ENCODE measurements at regions not wholly inside any gene's neighbourhood (a gene's known extent, or its start where the extent isn't known, plus 50 kb on each side); places are given as distances from the start of the nearest gene placed in this dataset.

- Mint-ChIP-seq H3K9me3 (ENCODE audit: unreplicated experiment) (no peaks in the 10 kb centered on the region), H3K27me3 (ENCODE audit: insufficient read depth, unreplicated experiment) (no peaks in the 10 kb centered on the region), H3K4me1 (ENCODE audit: low read depth, unreplicated experiment) (peaks cover 21% of the 10 kb centered on the region), H3K4me3 (ENCODE audit: unreplicated experiment) (no peak overlapping the region), H3K27ac (ENCODE audit: unreplicated experiment) (no peak overlapping the region), H3K36me3 (ENCODE audit: insufficient read depth, unreplicated experiment) (no peaks in the 10 kb centered on the region)
- ChIA-PET POLR2A (no interaction called here), CTCF (no interaction called here)
- intact Hi-C loops (cut with micrococcal nuclease; ENCODE audit: unreplicated experiment), result no loop called here
- Histone ChIP-seq H3K9me3 (no peaks in the 10 kb centered on the region), H3K27me3 (replicated peaks; ENCODE audit: control insufficient read depth, insufficient read depth, low read length) (no peaks in the 10 kb centered on the region), H3K36me3 (ENCODE audit: control insufficient read depth, insufficient read depth, low read length) (no peaks in the 10 kb centered on the region), H3K4me1 (0 out of 2 replicates have a peak, but pooled peaks cover 7% of the 10 kb centered on the region), H3K4me3 (ENCODE audit: low read depth, low read length) (no peak overlapping the region)
- no TSS peak for BruUV-seq (replicated peaks)
- TF ChIP-seq, protein P1, sequence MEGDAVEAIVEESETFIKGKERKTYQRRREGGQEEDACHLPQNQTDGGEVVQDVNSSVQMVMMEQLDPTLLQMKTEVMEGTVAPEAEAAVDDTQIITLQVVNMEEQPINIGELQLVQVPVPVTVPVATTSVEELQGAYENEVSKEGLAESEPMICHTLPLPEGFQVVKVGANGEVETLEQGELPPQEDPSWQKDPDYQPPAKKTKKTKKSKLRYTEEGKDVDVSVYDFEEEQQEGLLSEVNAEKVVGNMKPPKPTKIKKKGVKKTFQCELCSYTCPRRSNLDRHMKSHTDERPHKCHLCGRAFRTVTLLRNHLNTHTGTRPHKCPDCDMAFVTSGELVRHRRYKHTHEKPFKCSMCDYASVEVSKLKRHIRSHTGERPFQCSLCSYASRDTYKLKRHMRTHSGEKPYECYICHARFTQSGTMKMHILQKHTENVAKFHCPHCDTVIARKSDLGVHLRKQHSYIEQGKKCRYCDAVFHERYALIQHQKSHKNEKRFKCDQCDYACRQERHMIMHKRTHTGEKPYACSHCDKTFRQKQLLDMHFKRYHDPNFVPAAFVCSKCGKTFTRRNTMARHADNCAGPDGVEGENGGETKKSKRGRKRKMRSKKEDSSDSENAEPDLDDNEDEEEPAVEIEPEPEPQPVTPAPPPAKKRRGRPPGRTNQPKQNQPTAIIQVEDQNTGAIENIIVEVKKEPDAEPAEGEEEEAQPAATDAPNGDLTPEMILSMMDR (IDR thresholded peaks at IDR 0.05; ENCODE audit: insufficient read depth in 1 of 2, low read depth in 1 of 2, low read length in 1 of 2, severe bottlenecking in 1 of 2, unreplicated experiment in 1 of 2), result no peak
- no peak for DNase-seq
Observed at GRCh38 chr5:58240322-58240721, 219.6 kb downstream of the PLK2 start.

- no peaks in the 10 kb centered on the region for H3K9me3 ChIP-seq
- Mint-ChIP-seq H3K4me3 (ENCODE audit: unreplicated experiment) (no peak overlapping the region), H3K27ac (ENCODE audit: unreplicated experiment) (no peak overlapping the region), H3K9me3 (ENCODE audit: unreplicated experiment) (no peaks in the 10 kb centered on the region), H3K36me3 (ENCODE audit: insufficient read depth, unreplicated experiment) (no peaks in the 10 kb centered on the region), H3K4me1 (ENCODE audit: low read depth, unreplicated experiment) (peaks cover 18% of the 10 kb centered on the region), H3K27me3 (ENCODE audit: insufficient read depth, unreplicated experiment) (no peaks in the 10 kb centered on the region)
- no peaks in the 10 kb centered on the region for H3K27me3 ChIP-seq (replicated peaks; ENCODE audit: control insufficient read depth, insufficient read depth, low read length)
- POLR2A ChIA-PET, result no interaction called here
- 0 out of 2 replicates have a peak, but pooled peaks cover 7% of the 10 kb centered on the region for H3K4me1 ChIP-seq
- no peak overlapping the region for H3K4me3 ChIP-seq (ENCODE audit: low read depth, low read length)
- CTCF ChIA-PET, result no interaction called here
- intact Hi-C loops (cut with micrococcal nuclease; ENCODE audit: unreplicated experiment), result loop anchor here (10.0 kb wide), 1 partner anchor 225 kb away; the partner anchor contains the start of gene PLK2
- peak in 1 of 2 experiments; percentile 4 for DNase-seq
- no TSS peak for BruUV-seq (replicated peaks)
- no peaks in the 10 kb centered on the region for H3K36me3 ChIP-seq (ENCODE audit: control insufficient read depth, insufficient read depth, low read length)
- TF ChIP-seq, protein P1 (IDR thresholded peaks at IDR 0.05; ENCODE audit: insufficient read depth in 1 of 2, low read depth in 1 of 2, low read length in 1 of 2, severe bottlenecking in 1 of 2, unreplicated experiment in 1 of 2), result no peak
Observed at GRCh38 chr5:58239731-58240130, 220.2 kb downstream of the PLK2 start.

DNA sequence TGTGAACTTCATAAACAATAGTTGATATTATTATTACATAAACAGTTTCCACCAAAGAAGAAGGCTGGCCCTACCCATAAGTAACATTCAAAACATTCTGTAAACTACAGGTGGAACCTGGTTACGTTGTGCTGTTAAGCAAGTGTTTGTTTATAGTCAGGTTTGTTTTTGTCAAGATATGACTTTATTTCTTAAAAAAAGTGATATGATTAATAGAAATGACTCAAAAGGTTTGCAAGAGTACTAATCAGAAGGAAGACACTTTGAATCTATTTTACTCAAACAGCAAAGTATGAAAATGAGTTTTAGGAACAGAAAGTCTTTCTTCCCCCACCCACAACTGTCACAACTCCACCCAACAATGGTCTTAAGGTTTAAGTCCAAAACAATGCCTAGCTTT lies 220.8 kb downstream of the PLK2 start:
- peaks cover 16% of the 10 kb centered on the region for H3K4me1 Mint-ChIP-seq (ENCODE audit: low read depth, unreplicated experiment)
- no peaks in the 10 kb centered on the region for H3K27me3 Mint-ChIP-seq (ENCODE audit: insufficient read depth, unreplicated experiment)
- Histone ChIP-seq H3K36me3 (ENCODE audit: control insufficient read depth, insufficient read depth, low read length) (no peaks in the 10 kb centered on the region), H3K9me3 (no peaks in the 10 kb centered on the region), H3K27me3 (replicated peaks; ENCODE audit: control insufficient read depth, insufficient read depth, low read length) (no peaks in the 10 kb centered on the region), H3K4me1 (0 out of 2 replicates have a peak, but pooled peaks cover 7% of the 10 kb centered on the region), H3K4me3 (ENCODE audit: low read depth, low read length) (no peak overlapping the region)
- ChIA-PET CTCF (no interaction called here), POLR2A (no interaction called here)
- no peak overlapping the region for H3K4me3 Mint-ChIP-seq (ENCODE audit: unreplicated experiment)
- TF ChIP-seq, protein P1 (IDR thresholded peaks at IDR 0.05; ENCODE audit: insufficient read depth in 1 of 2, low read depth in 1 of 2, low read length in 1 of 2, severe bottlenecking in 1 of 2, unreplicated experiment in 1 of 2), result no peak
- no peaks in the 10 kb centered on the region for H3K9me3 Mint-ChIP-seq (ENCODE audit: unreplicated experiment)
- no peak for DNase-seq
- H3K36me3 Mint-ChIP-seq (ENCODE audit: insufficient read depth, unreplicated experiment), result no peaks in the 10 kb centered on the region
- H3K27ac Mint-ChIP-seq (ENCODE audit: unreplicated experiment), result no peak overlapping the region
- BruUV-seq (replicated peaks), result no TSS peak
- intact Hi-C loops (cut with micrococcal nuclease; ENCODE audit: unreplicated experiment), result loop anchor here (10.0 kb wide), 1 partner anchor 226 kb away; the partner anchor contains the start of gene PLK2
